ENCODE measurements at regions not wholly inside any gene's neighbourhood (a gene's known extent, or its start where the extent isn't known, plus 50 kb on each side); places are given as distances from the start of the nearest gene placed in this dataset.

DNA sequence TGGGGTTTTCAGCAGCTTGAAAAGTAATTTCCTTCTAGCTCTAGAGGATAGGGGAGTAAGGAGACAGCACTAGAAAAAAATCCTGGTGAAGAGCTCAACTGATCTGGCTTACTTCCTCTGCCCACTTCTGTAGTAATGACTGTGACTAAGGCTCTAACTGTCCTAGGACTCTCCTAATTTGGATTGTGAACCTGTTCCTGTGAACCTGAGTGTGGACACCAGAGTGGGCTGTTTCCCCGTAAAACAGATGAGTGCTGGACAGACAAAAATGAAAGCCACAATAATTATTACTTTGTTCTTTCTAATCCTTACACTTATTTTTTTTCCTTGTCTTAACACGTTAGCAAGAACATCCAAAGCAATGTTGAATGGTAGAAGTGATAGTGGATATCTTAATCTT lies 154.1 kb downstream of the AASDHPPT start:
- TF ChIP-seq, protein P1, sequence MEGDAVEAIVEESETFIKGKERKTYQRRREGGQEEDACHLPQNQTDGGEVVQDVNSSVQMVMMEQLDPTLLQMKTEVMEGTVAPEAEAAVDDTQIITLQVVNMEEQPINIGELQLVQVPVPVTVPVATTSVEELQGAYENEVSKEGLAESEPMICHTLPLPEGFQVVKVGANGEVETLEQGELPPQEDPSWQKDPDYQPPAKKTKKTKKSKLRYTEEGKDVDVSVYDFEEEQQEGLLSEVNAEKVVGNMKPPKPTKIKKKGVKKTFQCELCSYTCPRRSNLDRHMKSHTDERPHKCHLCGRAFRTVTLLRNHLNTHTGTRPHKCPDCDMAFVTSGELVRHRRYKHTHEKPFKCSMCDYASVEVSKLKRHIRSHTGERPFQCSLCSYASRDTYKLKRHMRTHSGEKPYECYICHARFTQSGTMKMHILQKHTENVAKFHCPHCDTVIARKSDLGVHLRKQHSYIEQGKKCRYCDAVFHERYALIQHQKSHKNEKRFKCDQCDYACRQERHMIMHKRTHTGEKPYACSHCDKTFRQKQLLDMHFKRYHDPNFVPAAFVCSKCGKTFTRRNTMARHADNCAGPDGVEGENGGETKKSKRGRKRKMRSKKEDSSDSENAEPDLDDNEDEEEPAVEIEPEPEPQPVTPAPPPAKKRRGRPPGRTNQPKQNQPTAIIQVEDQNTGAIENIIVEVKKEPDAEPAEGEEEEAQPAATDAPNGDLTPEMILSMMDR (IDR thresholded peaks at IDR 0.05): peak; percentile 14; the same call in 1 of the 2 replicates
- TF ChIP-seq POLR2AphosphoS5 (IDR thresholded peaks at IDR 0.05; ENCODE audit: low read depth, low read length) (no peak), SIN3A (IDR thresholded peaks at IDR 0.05; ENCODE audit: borderline replicate concordance, insufficient read depth, low read depth, low read length) (no peak)
- TF ChIP-seq, protein P2, sequence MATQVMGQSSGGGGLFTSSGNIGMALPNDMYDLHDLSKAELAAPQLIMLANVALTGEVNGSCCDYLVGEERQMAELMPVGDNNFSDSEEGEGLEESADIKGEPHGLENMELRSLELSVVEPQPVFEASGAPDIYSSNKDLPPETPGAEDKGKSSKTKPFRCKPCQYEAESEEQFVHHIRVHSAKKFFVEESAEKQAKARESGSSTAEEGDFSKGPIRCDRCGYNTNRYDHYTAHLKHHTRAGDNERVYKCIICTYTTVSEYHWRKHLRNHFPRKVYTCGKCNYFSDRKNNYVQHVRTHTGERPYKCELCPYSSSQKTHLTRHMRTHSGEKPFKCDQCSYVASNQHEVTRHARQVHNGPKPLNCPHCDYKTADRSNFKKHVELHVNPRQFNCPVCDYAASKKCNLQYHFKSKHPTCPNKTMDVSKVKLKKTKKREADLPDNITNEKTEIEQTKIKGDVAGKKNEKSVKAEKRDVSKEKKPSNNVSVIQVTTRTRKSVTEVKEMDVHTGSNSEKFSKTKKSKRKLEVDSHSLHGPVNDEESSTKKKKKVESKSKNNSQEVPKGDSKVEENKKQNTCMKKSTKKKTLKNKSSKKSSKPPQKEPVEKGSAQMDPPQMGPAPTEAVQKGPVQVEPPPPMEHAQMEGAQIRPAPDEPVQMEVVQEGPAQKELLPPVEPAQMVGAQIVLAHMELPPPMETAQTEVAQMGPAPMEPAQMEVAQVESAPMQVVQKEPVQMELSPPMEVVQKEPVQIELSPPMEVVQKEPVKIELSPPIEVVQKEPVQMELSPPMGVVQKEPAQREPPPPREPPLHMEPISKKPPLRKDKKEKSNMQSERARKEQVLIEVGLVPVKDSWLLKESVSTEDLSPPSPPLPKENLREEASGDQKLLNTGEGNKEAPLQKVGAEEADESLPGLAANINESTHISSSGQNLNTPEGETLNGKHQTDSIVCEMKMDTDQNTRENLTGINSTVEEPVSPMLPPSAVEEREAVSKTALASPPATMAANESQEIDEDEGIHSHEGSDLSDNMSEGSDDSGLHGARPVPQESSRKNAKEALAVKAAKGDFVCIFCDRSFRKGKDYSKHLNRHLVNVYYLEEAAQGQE (IDR thresholded peaks at IDR 0.05; ENCODE audit: insufficient read depth in 1 of 2, low read depth in 2 of 2, low read length in 1 of 2): no peak
